Neuronal stem cell (in vitro differentiated cells): ENCODE measurements at regions not wholly inside any gene's neighbourhood (a gene's known extent, or its start where the extent isn't known, plus 50 kb on each side); places are given as distances from the start of the nearest gene placed in this dataset.

Experiments
- DNase-seq: peaks from one replicate; pipeline ENCODE4 v3.0.0-alpha.2; 2013; ENCODE audit warnings: low spot score
- H2AFZ ChIP-seq: one replicate; pipeline ENCODE4 v1.6.1; 2013; ENCODE audit warnings: mild to moderate bottlenecking, low read length, inconsistent platforms
- H2AK5ac ChIP-seq: 2 replicates; pipeline ENCODE4 v1.6.1; 2013; ENCODE audit warnings: low read depth, mild to moderate bottlenecking, inconsistent platforms, low read length, moderate library complexity, mixed read lengths
- H2BK120ac ChIP-seq: 2 replicates; pipeline ENCODE4 v1.6.1; 2013; ENCODE audit warnings: low read depth, mild to moderate bottlenecking, inconsistent platforms, low read length, moderate library complexity, mixed read lengths
- H2BK12ac ChIP-seq: one replicate; pipeline ENCODE4 v1.6.1; 2013; ENCODE audit warnings: low read length, inconsistent platforms
- H2BK15ac ChIP-seq: 2 replicates; pipeline ENCODE4 v1.6.1; 2013; ENCODE audit warnings: mild to moderate bottlenecking, low read length, inconsistent platforms, mixed read lengths
- H2BK5ac ChIP-seq: one replicate; pipeline ENCODE4 v1.6.1; 2013; ENCODE audit warnings: inconsistent platforms, mild to moderate bottlenecking, low read length, moderate library complexity
- H3K14ac ChIP-seq: one replicate; pipeline ENCODE4 v1.6.1; 2013; ENCODE audit warnings: low read length, inconsistent platforms
- H3K18ac ChIP-seq: 2 replicates; pipeline ENCODE4 v1.6.1; 2013; ENCODE audit warnings: low read length, inconsistent platforms
- H3K23ac ChIP-seq: 2 replicates; pipeline ENCODE4 v1.6.1; 2013; ENCODE audit warnings: low read depth, mild to moderate bottlenecking, mixed read lengths, low read length, inconsistent platforms; ENCODE audit not compliant: poor library complexity
- H3K27ac ChIP-seq: replicated peaks from 3 replicates; pipeline ENCODE4 v1.5.1; 2013; ENCODE audit warnings: low read length, inconsistent platforms
- H3K27me3 ChIP-seq, 3 experiments: 2 replicates each; pipeline ENCODE4 v1.6.1; 2013; ENCODE audit warnings: low read length in 3 of 3, mild to moderate bottlenecking in 2 of 3, inconsistent platforms in 1 of 3, low read depth in 1 of 3, mixed read lengths in 1 of 3, moderate library complexity in 1 of 3; ENCODE audit not compliant: control insufficient read depth in 3 of 3, insufficient read depth in 3 of 3
- H3K36me3 ChIP-seq, 2 donors: replicated peaks in 1 of 2; 2 replicates each; pipeline ENCODE4 v1.6.1; 2013; ENCODE audit warnings: low read length in 2 of 2; ENCODE audit not compliant: control insufficient read depth in 2 of 2, insufficient read depth in 2 of 2
- H3K4ac ChIP-seq: 2 replicates; pipeline ENCODE4 v1.6.1; 2013; ENCODE audit warnings: inconsistent platforms, mild to moderate bottlenecking, low read length, moderate library complexity
- H3K4me1 ChIP-seq, 2 donors: 1 replicate in 1 of 2; 2 replicates in 1 of 2; pipeline ENCODE4 v1.6.1; 2013; ENCODE audit warnings: low read length in 2 of 2, low read depth in 1 of 2; ENCODE audit not compliant: control insufficient read depth in 2 of 2, insufficient read depth in 1 of 2
- H3K4me2 ChIP-seq: one replicate; pipeline ENCODE4 v1.6.1; 2013; ENCODE audit warnings: mild to moderate bottlenecking, low read length, inconsistent platforms; ENCODE audit not compliant: insufficient read depth, poor library complexity, severe bottlenecking
- H3K4me3 ChIP-seq, 2 donors: 2 replicates each; pipeline ENCODE4 v1.5.1; 2013; ENCODE audit warnings: low read length in 2 of 2, mild to moderate bottlenecking in 2 of 2, inconsistent platforms in 1 of 2, moderate library complexity in 1 of 2
- H3K79me1 ChIP-seq: one replicate; pipeline ENCODE4 v1.6.1; 2013; ENCODE audit warnings: low read depth, mild to moderate bottlenecking, inconsistent platforms, low read length, moderate library complexity
- H3K9ac ChIP-seq: one replicate; pipeline ENCODE4 v1.6.1; 2013; ENCODE audit warnings: mild to moderate bottlenecking, low read depth, low read length, inconsistent platforms; ENCODE audit not compliant: poor library complexity
- H3K9me3 ChIP-seq, 2 donors: replicated peaks in 1 of 2; 2 replicates each; pipeline versions ENCODE3 to v1.6.1; 2013; ENCODE audit warnings: low read length in 2 of 2, mild to moderate bottlenecking in 2 of 2, inconsistent platforms in 1 of 2, low read depth in 1 of 2, mixed read lengths in 1 of 2, moderate library complexity in 1 of 2; ENCODE audit not compliant: control insufficient read depth in 2 of 2, insufficient read depth in 1 of 2
- H4K8ac ChIP-seq: one replicate; pipeline ENCODE4 v1.6.1; 2013; ENCODE audit warnings: low read depth, mild to moderate bottlenecking, inconsistent platforms, low read length, moderate library complexity
- H4K91ac ChIP-seq: one replicate; pipeline ENCODE4 v1.6.1; 2013; ENCODE audit warnings: low read length, low read depth, mild to moderate bottlenecking, inconsistent platforms; ENCODE audit not compliant: poor library complexity
- WGBS, 2 donors: extraction: QIAGEN DNeasy Blood & Tissue Kit; methylation state at CpG; one replicate each; pipeline ENCODE4 v1.1.7; 2013; ENCODE audit warnings: missing lambda C conversion rate in 2 of 2, mixed read lengths in 1 of 2; ENCODE audit not compliant: insufficient read length in 2 of 2, insufficient replicate concordance in 1 of 2; ENCODE audit errors: extremely low coverage in 2 of 2; 5-methylcytosine and 5-hydroxymethylcytosine counted together

- no peak overlapping the region for H2BK5ac ChIP-seq
- H2AK5ac ChIP-seq = no peak overlapping the region
- H3K14ac ChIP-seq = no peak overlapping the region
- no peaks in the 10 kb centered on the region for H3K79me1 ChIP-seq
- no peak overlapping the region for H3K23ac ChIP-seq
- H3K9me3 ChIP-seq = peaks cover 0 to 5% of the 10 kb centered on the region in 2 donors
- no peak overlapping the region for H4K91ac ChIP-seq
- H3K4me2 ChIP-seq = no peak overlapping the region
- H3K4me3 ChIP-seq = no peak overlapping the region
- H2BK12ac ChIP-seq = no peak overlapping the region
- H3K27ac ChIP-seq = no peak overlapping the region
- no peak overlapping the region for H2BK120ac ChIP-seq
- no peak overlapping the region for H3K9ac ChIP-seq
- H3K18ac ChIP-seq = no peak overlapping the region
- H3K4me1 ChIP-seq = peaks cover 0 to 5% of the 10 kb centered on the region in 2 donors
- no peak for DNase-seq
- H2BK15ac ChIP-seq = no peak overlapping the region
- H4K8ac ChIP-seq = no peak overlapping the region
- no peak overlapping the region for H3K4ac ChIP-seq
- WGBS, 2 donors = no CpG with 5 or more reads among the region's 3 CpGs
- no peak overlapping the region for H2AFZ ChIP-seq
- peaks cover 2 to 20% (median 15%) of the 10 kb centered on the region in 3 experiments for H3K27me3 ChIP-seq
- peaks cover 0 to 2% of the 10 kb centered on the region in 2 donors for H3K36me3 ChIP-seq
Measured at GRCh38 chr10:84606428-84606827, 278.0 kb downstream of the CCSER2 start.

GRCh38 chr10:84607044-84607443 is 278.7 kb downstream of the CCSER2 start:
- Histone ChIP-seq H3K4ac (no peak overlapping the region), H2AK5ac (no peak overlapping the region), H3K4me3 (no peak overlapping the region), H4K8ac (no peak overlapping the region), H2BK5ac (no peak overlapping the region), H2BK15ac (no peak overlapping the region), H3K9ac (no peak overlapping the region), H2AFZ (no peak overlapping the region), H3K79me1 (no peaks in the 10 kb centered on the region), H2BK12ac (no peak overlapping the region), H2BK120ac (no peak overlapping the region), H3K27me3 (peaks cover 2 to 16% (median 12%) of the 10 kb centered on the region in 3 experiments), H3K9me3 (peaks cover 0 to 2% of the 10 kb centered on the region in 2 donors), H3K4me2 (no peak overlapping the region), H3K23ac (no peak overlapping the region), H3K18ac (no peak overlapping the region), H4K91ac (no peak overlapping the region), H3K36me3 (peaks cover 0 to 2% of the 10 kb centered on the region in 2 donors), H3K4me1 (peaks cover 0 to 5% of the 10 kb centered on the region in 2 donors), H3K27ac (no peak overlapping the region), H3K14ac (no peak overlapping the region)
- DNase-seq = no peak
- no CpG with 5 or more reads among the region's 4 CpGs for WGBS, 2 donors

GRCh38 chr10:84607523-84607922 is 279.1 kb downstream of the CCSER2 start:
- Histone ChIP-seq H3K36me3 (peaks cover 0 to 2% of the 10 kb centered on the region in 2 donors), H3K9ac (no peak overlapping the region), H2BK12ac (no peak overlapping the region), H2BK5ac (no peak overlapping the region), H4K91ac (no peak overlapping the region), H3K4me3 (no peak overlapping the region), H2AK5ac (no peak overlapping the region), H2BK120ac (no peak overlapping the region), H2AFZ (no peak overlapping the region), H3K79me1 (no peaks in the 10 kb centered on the region), H3K27me3 (peaks cover 2 to 12% (median 10%) of the 10 kb centered on the region in 3 experiments), H3K4me2 (no peak overlapping the region), H3K4me1 (peaks cover 0 to 5% of the 10 kb centered on the region in 2 donors), H3K18ac (no peak overlapping the region), H3K9me3 (peaks cover 0 to 2% of the 10 kb centered on the region in 2 donors), H3K14ac (no peak overlapping the region), H3K23ac (no peak overlapping the region), H3K27ac (no peak overlapping the region), H3K4ac (no peak overlapping the region), H2BK15ac (no peak overlapping the region), H4K8ac (no peak overlapping the region)
- no CpG with 5 or more reads among the region's 9 CpGs for WGBS, 2 donors
- no peak for DNase-seq

GRCh38 chr10:84608126-84608525 is 279.7 kb downstream of the CCSER2 start:
- no CpG with 5 or more reads among the region's 4 CpGs for WGBS, 2 donors

More at GRCh38 chr10:84608126-84608525, 279.7 kb downstream of the CCSER2 start:
- Histone ChIP-seq H3K27ac (no peak overlapping the region), H3K4me2 (no peak overlapping the region), H3K4me3 (no peak overlapping the region), H3K14ac (no peak overlapping the region), H3K79me1 (no peaks in the 10 kb centered on the region), H3K9ac (no peak overlapping the region), H3K23ac (no peak overlapping the region), H3K27me3 (peaks cover 0 to 10% (median 6%) of the 10 kb centered on the region in 3 experiments), H3K18ac (no peak overlapping the region), H4K91ac (no peak overlapping the region), H3K36me3 (peaks cover 0 to 2% of the 10 kb centered on the region in 2 donors), H2BK120ac (no peak overlapping the region), H3K4ac (no peak overlapping the region), H3K9me3 (peaks cover 0 to 2% of the 10 kb centered on the region in 2 donors), H2BK5ac (no peak overlapping the region), H2BK12ac (no peak overlapping the region), H2BK15ac (no peak overlapping the region), H3K4me1 (peaks cover 0 to 5% of the 10 kb centered on the region in 2 donors), H4K8ac (no peak overlapping the region), H2AK5ac (no peak overlapping the region), H2AFZ (no peak overlapping the region)
- DNase-seq = no peak
